ENCODE measurements at regions not wholly inside any gene's neighbourhood (a gene's known extent, or its start where the extent isn't known, plus 50 kb on each side); places are given as distances from the start of the nearest gene placed in this dataset.
"Not testable (repeated sequence)": the region's sequence is repeated elsewhere in the genome, so short reads cannot be mapped to it uniquely, and the experiment has no call there.

DNA sequence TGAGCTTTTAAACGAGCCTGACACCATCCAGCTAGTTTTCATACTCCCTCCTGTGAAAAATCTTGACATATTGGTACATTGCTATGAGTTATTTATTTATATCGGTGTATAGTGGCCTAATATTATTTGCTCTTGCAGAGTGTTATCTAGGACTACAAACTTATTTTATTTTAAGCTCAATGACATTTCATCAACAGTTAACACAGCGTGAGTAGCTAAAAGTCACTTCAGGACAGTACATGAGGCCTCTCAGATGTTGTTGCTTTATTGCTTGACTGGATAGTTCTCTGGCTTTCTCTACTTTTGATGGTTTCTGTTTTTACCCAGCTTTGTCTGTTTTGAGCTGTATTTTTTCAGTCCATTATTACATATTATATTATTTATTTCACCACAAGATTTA lies 172.9 kb upstream of the KLF7 start:
- Histone ChIP-seq H3K4me3 (no peak overlapping the region), H3K27me3 (replicated peaks in 1 of 7) (no peaks in the 10 kb centered on the region), H3K27ac (no peak overlapping the region), H3K4me1 (peaks cover 0 to 39% (median 16%) of the 10 kb centered on the region in 6 donors), H3K9me3 (no peaks in the 10 kb centered on the region), H3K36me3 (no peaks in the 10 kb centered on the region)
- 67 to 83% (median 82%) methylated on average over 3 of the region's 3 CpGs for WGBS, 5 donors
- no peak for DNase-seq
- intact Hi-C loops (cut with DNase I; ENCODE audit: low total_unique reads), result no loop called here
- TF ChIP-seq POLR2AphosphoS5 (IDR thresholded peaks at IDR 0.05) (no peak), POLR2A (IDR thresholded peaks at IDR 0.05) (no peak)
- TF ChIP-seq, protein P1, sequence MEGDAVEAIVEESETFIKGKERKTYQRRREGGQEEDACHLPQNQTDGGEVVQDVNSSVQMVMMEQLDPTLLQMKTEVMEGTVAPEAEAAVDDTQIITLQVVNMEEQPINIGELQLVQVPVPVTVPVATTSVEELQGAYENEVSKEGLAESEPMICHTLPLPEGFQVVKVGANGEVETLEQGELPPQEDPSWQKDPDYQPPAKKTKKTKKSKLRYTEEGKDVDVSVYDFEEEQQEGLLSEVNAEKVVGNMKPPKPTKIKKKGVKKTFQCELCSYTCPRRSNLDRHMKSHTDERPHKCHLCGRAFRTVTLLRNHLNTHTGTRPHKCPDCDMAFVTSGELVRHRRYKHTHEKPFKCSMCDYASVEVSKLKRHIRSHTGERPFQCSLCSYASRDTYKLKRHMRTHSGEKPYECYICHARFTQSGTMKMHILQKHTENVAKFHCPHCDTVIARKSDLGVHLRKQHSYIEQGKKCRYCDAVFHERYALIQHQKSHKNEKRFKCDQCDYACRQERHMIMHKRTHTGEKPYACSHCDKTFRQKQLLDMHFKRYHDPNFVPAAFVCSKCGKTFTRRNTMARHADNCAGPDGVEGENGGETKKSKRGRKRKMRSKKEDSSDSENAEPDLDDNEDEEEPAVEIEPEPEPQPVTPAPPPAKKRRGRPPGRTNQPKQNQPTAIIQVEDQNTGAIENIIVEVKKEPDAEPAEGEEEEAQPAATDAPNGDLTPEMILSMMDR (IDR thresholded peaks at IDR 0.05 in 8 of 11, conservative IDR thresholded peaks at IDR 0.05 in 3 of 11), result no peak

DNA sequence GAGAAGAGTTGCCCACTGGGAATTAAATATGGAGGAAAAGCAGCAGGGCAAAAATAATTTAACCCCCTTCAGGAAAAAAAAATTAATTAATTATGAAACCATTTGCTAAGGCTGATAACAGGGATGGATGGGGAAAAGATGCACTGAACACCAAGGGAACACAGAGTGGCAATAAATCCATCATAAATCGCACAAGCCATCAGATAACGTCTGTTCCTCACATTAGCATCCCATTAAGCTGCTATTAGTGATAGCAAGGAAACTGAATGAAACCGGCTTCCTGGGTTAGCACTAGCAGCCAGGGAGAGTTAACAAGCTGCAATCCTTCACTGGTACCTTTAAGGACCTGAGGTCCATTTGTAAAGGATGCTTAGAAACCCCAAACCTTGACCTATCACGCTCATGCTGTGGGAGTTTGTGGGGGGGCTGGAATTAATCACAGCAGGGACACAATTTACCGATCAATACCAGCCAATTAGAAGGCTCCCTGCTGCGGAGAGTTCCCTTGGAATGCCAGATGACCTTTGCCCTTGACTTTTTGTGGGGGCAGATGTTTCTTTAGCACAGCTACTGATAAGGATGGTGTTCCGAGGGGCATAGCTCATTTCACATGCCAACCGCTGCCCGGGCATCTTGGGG lies 175.5 kb upstream of the KLF7 start:
- intact Hi-C loops (cut with DNase I; ENCODE audit: low total_unique reads), result no loop called here
- Histone ChIP-seq H3K36me3 (no peaks in the 10 kb centered on the region), H3K27me3 (replicated peaks in 1 of 7) (no peaks in the 10 kb centered on the region), H3K27ac (no peak overlapping the region), H3K4me3 (no peak overlapping the region), H3K9me3 (no peaks in the 10 kb centered on the region), H3K4me1 (peaks cover 0 to 13% (median 2%) of the 10 kb centered on the region in 6 donors)
- WGBS, 5 donors, result 88 to 95% (median 92%) methylated on average over 9 of the region's 9 CpGs
- no peak for DNase-seq
- TF ChIP-seq POLR2A (IDR thresholded peaks at IDR 0.05) (no peak), POLR2AphosphoS5 (IDR thresholded peaks at IDR 0.05) (no peak)
- TF ChIP-seq, protein P1 (IDR thresholded peaks at IDR 0.05 in 8 of 11, conservative IDR thresholded peaks at IDR 0.05 in 3 of 11), result no peak

DNA sequence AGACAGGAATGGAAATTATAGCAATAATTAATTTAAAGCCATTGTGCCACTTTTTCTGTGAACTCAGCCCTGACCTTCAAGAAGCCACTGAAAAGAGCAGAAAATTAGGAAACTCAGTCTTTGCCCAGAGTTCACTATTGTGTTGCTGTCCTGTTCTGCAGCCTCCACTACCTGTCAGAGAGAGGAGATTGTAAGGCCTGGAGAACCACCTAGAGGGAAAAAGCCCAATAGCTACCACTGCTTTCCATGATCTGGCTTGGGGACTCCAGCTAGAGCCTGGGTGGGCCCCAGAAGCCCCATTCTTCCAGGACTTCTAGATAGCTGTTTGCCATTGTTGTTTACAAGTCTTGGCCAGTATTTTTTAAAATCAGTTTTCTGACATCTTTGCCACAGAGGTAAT lies 176.1 kb upstream of the KLF7 start:
- Histone ChIP-seq H3K27ac (no peak overlapping the region), H3K4me1 (peaks cover 0 to 8% (median 2%) of the 10 kb centered on the region in 6 donors), H3K27me3 (replicated peaks in 1 of 7) (no peaks in the 10 kb centered on the region), H3K4me3 (no peak overlapping the region), H3K36me3 (no peaks in the 10 kb centered on the region), H3K9me3 (peaks cover 0 to 4% (median under 1%) of the 10 kb centered on the region in 8 donors)
- no peak for DNase-seq
- TF ChIP-seq, protein P1 (IDR thresholded peaks at IDR 0.05 in 8 of 11, conservative IDR thresholded peaks at IDR 0.05 in 3 of 11), result no peak
- TF ChIP-seq POLR2AphosphoS5 (IDR thresholded peaks at IDR 0.05), result no peak
- no peak for TF ChIP-seq POLR2A (IDR thresholded peaks at IDR 0.05)
- intact Hi-C loops (cut with DNase I; ENCODE audit: low total_unique reads), result no loop called here

DNA sequence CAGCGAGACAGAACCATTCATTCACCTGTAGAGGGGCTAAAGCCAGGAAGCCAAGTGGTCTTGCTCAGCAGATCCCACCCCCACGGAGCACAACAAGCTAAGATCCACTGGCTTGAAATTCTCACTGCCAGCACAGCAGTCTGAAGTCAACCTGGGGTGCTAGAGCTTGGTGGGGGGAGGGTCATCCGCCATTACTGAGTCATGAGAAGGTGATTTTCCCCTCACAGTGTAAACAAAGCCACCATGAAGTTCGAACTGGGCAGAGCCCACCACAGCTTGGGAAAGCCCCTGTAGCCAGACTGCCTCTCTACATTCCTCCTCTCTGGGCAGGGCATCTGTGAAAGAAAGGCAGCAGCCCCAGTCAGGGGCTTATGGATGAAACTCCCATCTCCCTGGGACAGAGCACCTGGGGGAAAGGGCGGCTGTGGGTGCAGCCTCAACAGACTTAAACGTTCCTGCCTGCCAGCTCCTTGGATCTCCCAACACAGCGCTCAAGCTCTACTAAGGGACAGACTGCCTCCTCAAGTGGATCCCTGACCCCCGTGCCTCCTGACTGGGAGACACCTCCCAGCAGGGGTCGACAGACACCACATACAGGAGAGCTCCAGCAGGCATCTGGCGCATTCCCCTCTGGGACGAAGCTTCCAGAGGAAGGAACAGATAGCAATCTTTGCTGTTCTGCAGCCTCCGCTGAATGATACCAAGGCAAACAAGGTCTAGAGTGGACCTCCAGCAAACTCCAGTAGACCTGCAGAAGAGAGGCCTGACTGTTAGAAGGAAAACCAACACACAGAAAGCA lies 179.0 kb upstream of the KLF7 start:
- H3K27me3 ChIP-seq (replicated peaks in 1 of 7); DNase-seq; H3K4me3 ChIP-seq; H3K27ac ChIP-seq; H3K4me1 ChIP-seq; intact Hi-C loops (cut with DNase I; ENCODE audit: low total_unique reads); H3K36me3 ChIP-seq: not testable (repeated sequence)
- peaks cover 0 to 31% (median 15%) of the 10 kb centered on the region in 8 donors for H3K9me3 ChIP-seq
- 75 to 86% (median 82%) methylated on average over 12 of the region's 12 CpGs for WGBS, 5 donors
